Umbilical cord (tissue), 1 donor: ENCODE measurements at regions not wholly inside any gene's neighbourhood (a gene's known extent, or its start where the extent isn't known, plus 50 kb on each side); places are given as distances from the start of the nearest gene placed in this dataset.

Experiments used
- DNase-seq: peaks from one replicate; pipeline ENCODE4 v3.0.0-alpha.2; 2015; ENCODE audit warnings: low spot score

DNA sequence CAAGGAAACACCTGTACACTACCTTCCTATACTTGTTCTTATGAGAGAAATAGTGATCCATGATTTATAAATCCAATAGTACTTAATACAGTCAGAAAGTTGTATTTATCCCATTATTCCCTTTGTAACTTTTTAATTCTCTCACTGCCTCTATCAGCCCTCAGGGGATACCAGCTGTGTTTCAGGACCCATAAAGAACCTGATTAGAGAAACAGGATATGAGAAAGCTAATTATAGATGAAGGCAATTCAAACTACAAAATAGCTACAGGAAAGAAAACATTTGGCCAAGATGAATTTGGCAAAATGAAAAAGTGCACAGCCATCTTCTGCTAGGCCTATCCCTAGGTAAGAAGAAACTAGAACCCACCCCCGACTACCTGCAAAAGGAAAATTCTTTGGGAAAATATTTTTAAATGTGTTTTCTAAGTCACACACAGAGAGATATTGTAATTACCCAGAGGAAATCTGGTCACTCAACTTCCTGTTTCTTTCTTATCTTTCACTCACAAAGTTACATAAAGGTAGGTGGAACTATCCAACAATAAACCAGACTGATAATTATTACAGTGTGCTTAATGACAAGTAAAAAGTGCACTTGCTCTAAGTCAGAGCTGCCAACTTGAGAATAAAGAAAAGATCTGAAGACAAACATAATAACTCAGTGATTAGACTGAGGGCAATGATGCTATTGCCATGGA, 836.5 kb upstream of the HTR2C start:
- no peak for DNase-seq

DNA sequence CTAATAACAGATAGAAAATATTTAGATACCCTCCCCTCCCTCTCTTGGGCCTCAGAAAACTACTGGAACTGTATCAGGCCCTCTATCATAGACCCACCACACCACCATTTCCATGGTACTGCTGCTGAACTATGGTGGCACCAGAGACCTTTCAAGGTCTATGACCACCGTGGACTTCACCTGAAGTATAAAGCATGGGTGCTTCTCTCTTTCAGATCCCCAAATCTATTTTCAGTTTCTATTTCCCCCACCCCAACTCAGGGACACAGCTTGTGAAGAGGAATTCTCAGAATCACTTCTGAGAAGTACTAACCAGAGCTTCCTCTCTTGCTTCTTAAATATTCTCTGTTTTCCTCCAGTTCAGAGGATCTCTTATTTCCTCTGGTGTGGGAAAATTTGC, 840.8 kb upstream of the HTR2C start:
- no peak for DNase-seq

DNA sequence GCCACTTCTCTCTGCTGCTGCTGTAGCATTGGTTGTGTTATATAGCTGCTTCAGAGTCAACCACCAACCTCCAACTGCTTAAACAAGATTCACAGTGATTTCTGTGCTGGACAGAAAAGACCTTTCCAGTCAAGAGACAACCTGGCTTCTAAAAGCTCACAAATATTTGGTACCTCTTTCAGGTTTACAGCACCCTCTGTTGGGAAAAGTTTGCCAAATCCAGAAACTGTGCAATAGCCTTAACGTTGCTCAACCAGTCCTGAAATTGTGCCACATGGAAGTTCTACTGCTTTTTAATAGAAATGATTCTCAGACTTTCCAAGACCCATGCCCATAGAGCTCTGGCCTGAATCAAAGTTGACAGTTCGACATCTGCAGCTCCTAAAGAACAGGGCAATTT, 842.1 kb upstream of the HTR2C start:
- peak; percentile 1 for DNase-seq

DNA sequence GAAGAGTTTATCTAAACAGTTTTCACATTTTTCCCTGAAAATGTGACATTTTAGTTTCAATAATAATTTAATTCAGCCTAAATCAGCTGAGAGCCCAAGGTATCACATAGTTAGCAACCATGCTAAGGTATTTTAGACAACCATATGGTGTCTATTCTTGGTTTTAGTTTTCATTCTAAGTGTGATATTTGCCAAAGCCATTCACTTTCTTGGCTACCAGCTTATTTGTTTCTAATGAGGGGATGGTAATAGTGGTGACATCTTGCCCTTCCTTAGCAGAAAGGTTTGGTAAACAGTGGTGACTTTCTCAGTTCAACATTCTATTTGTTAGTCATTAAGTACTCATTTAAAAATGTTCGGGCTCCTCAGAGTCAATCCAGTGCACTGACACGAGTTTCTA, 854.9 kb upstream of the HTR2C start:
- DNase-seq = no peak

DNA sequence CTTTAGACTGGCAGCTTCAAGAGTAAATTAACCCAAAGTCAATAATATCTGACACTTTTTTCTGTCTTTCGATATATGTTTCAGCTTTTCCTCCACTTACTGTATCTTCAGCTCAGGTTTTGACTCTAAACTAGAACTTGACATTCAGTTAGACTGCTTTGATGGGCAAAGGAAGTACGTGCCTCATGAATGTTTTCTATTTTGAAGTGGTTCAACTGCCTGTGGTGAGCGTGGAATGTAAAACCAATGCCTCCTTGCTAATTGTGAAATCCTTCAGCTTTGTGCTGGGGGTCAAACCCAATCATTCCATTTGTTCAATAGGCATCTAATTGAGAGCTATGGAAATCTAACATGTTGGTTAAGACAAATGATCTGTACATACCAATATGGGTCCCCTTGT, 857.0 kb upstream of the HTR2C start:
- no peak for DNase-seq

DNA sequence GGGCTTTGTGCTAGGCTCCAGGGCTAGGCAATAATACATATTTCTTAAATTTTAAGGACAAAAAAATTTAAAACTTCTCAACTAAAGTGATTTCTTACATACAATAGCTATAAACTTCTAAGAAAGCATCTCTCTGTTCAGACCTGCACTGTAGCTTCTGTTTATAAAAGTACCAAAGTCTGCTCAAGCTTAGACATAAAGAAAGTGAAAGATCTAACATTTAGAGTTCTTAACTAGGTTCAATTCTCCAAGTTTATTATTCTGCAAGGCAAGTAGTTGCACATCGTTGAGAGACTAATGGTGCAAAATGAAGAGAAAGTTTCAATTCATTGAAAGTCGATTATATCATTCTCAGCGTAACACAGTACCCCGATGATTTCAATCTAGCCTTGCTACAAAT, 857.4 kb upstream of the HTR2C start:
- DNase-seq = no peak

DNA sequence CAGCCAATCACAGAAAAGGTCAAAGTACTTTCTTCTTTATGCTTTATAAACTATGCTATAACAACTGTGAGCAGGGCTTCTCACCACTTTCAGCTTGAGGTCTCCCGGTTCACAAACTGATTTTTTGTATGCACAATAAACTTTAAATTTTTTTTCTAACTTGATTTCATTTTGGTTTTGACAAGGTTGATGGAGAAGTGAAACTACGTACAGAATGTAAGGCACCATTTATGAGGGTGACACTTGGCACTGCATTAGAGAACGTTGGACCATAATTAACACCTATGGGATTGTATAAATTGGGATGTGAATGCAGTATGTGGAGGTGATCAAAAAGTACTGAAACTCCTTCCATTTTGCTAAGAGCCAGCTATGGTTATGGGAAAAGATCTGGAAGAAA, 857.9 kb upstream of the HTR2C start:
- no peak for DNase-seq

DNA sequence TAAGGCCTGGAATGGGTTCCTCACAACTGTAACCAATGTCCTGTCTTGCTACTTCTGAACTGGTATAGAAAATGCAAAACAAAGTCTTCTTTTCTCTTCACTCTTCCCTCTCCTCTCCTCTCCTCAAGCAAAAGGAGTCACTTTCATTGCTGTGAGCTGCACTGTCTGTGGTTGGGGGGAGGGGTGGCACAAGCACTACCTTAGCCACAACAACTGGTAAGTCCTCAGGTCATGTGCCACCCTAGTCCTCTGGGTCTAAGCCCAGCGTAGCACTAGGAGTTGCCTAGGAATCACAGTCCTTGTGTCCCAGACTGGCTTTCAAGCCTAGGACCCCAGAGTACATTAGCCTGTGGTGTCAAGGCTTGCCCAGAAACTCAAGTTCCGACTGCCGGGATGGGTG, 859.3 kb upstream of the AMOT start:
- DNase-seq = no peak

DNA sequence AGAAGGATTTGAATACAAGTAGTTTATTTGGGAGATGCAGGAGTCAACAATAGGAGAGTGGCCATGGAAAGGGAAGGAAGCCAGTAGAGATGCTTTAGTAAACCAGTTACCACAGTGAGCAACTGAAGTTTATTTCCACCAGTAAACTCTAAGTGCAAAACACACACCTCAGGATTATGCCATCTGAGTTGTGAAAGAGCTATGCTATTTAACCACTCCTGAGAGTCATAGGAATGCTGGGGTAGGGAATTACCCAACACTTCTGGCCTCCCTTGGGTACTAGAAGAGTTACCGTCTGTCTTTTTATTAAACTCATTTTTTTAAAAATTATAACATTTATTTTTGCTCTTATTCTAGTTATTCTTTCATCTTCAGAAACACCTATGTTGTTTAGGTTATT, 834.6 kb upstream of the AMOT start:
- no peak for DNase-seq

DNA sequence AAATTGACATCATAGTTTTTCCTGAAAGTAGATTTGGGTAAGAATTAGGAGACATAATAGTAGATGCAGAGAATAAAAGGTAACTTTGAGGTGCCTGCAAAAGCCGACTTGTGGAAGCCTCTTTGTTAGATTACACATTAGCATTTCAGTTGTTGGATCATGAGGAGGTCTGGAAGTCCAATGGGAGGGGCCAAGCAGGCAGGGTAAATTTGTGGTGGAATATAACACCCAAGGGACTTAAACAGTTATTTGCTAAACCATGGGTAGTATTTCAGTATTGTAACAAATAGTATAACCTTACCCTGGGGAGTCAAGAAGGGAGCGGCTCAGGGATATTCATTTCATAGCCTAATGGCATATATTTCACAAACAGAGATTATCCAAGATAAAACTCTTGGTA, 810.7 kb upstream of the AMOT start:
- DNase-seq = no peak

DNA sequence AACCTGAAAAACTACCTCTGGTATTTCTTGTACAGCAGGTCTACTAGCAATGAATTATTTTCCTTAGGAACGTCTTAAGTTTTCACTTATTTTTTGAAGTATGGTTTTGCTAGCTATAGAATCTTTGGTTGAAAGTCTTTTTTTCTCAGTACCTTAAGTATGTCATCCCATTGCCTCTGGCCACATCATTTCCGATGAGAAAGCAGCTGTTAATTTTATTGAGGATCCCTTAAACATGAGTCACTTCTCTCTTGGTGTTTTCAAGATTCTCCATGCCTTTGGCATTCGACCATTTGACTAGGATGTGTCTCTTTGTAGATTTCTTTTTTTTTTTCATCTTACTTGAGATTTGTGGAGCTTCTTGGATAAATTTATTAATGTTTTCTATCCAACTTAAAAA, 803.8 kb upstream of the AMOT start:
- DNase-seq = no peak

DNA sequence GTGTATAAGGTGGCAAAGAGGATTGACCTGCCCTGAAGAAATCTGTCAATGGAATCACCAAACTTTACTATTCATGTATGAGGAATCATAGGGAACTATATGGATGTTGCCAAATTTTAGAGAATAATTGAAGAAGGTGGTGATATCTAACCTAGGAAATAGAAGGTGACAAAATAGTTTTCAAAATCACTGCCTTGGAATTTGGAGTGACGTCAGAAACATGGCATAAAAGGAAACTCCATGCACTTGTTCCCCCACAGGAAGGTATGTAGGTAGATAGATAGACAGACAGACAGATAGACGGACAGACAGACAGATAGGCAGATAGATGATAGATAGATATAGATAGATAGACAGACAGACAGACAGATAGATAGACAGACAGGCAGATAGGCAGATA, 793.9 kb upstream of the AMOT start:
- DNase-seq = no peak

DNA sequence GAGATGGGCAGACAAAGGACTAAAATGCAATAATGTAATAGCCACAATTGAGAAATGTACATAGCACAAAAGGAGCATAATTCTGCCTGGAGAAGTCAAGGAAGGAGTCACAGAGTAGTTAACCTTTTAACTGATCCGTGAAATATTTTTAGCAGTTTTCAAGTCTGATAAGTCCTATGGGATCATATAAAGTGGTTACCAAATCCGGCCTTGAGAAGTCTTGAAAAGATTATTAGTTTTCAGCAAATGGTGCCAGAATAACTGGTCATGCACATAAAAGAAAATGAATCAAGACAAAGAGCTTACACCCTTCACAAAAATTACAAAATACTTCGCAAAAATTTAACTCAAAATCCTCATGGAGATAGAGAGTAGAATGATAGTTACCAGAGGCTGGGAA, 788.7 kb upstream of the AMOT start:
- no peak for DNase-seq

DNA sequence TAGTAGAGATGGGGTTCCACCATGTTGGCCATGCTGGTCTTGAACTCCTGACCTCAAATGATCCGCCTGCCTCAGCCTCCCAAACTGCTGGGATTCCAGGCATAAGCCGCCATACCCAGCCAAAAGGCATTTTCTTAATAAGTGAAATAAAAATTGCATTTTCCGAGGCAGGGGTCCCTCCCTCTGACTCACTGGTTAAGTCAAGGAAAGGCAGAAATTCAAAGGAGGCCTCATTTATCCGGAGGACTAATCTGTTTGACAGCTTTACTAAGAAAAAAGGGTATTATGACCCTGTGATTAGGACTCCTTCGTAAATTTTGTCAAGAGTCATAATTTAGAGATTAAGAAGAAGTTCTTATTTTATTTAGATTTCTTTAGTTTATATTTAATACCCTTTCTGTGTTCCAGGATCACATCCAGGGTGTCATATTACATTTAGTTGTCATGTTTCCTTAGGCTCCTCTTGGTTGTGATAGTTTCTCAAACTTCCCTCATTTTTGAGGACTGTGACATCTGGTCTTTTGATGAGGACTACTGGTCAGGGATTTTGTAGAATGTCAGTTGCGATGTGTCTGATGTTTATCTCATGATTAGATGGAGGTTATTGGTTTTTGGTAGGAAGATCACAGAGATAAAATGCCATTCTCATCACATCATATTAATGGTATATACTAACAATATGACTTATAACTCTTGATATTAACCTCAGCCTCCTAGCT, 753.7 kb upstream of the AMOT start:
- DNase-seq = no peak

DNA sequence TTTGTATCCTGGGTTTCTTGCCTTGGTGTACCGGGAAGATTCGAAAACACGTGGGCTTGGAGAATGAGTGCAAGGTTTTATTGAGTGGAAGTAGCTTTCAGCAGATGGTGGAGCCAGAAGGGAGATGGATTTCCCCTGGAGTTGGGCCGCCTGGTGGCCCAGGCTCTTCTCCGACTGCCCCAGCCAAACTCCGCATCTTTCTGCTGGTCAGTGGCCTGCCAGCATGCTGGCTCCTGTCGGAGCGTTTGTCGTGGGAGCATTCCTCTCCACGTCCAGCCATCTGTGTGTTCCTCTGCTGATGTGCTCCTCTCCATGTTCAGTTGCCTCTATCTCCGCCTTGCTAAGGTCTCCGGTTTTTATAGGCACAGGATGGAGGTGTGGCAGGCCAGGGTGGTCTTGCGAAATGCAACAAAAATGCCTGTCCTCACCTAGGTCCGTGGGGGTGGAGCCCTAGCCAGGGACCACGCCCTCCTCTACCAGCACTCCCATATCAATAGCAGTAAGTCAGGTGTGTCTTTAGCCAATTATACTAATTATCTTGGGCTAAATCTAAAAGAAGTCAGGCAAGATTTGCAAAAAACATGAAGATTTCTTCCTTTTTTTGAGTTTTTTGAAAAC, 745.8 kb upstream of the AMOT start:
- no peak for DNase-seq

DNA sequence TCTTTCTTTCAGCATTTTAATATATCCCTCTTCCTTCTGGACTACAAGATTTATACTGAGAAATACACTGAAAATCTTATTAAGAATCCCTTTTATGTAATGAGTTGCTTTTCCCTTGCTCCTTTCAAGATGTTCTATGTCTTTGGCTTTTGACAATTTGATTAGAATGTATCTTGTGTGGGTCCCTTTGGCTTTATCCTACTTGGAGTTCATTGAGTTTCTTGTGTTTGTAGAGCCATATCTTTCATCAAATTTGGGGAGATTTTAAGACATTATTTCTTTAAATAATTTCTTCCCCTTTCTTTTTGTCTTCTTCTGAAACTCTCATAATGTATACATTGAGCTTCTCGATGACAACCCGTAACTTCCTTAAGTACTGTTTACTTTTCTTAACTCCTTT, 739.9 kb upstream of the AMOT start:
- no peak for DNase-seq

DNA sequence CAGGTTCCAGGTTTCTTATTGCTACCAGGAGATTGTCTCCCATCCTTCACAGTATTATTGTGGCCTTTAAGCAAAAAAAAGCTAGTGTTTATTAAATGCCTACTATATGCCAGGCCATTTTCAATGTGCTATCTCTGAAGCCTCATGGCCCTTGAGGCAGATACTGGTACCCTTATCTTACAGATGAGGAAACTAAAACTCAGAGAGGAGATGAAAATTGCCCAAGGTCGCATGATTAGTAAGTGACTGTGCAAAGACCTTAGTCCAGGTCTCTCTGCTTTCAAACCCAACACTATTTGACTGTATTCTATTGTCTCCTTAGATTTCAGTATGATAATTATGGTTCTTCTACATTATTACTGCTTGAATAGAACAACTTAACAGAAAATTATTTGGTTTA, 717.9 kb upstream of the AMOT start:
- no peak for DNase-seq

DNA sequence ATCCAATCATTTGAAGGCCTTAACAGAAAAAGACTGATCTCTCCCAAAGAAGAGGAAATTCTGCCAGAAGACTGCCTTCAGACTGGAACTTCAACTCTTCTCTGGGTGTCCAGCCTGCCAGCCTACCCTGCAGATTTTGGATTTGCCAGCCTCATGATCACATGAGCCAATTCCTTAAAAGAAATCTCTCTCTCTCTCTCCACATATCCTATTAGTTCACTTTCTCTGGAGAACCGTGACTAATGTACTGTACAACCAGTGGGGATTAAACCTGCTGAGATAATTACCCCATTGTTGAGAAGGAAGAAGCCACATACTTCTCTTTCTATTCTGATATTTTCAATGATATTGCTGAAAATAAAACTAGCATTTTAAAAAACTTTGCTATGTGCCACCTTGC, 711.3 kb upstream of the AMOT start:
- DNase-seq = no peak

DNA sequence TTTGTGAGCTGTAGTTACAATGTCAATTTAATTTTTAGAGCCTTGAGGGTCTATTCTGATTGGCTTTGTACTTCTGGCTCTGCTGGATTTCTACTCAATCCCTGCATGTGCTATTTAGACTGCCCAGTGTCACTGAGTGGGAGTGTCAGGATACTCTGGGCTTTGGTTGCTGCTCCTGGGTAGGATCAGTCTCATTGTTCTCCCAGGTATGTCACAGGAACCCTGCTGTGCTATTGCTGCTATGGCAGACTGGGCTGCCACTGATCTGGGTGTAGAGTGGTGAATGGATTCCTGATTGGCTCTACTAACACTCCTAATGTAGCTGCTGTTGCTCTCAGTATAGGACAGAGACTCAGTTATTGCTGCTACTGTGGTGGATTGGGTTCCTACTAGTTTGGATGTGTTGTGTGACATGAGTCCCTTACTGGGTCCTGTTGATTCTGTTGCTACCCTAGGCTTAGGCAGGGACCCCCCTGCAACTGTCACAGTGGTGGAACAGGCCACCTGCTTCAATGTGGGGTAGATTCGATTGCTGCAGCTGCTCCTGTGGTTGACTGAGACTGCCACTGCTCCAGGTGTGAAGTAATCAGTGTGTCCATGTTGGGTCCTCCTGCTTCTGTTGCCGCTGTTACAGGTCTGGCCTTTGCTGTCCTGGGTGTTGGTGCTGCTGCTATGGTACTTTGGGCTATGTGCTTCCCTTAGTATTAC, 707.8 kb upstream of the AMOT start:
- no peak for DNase-seq

DNA sequence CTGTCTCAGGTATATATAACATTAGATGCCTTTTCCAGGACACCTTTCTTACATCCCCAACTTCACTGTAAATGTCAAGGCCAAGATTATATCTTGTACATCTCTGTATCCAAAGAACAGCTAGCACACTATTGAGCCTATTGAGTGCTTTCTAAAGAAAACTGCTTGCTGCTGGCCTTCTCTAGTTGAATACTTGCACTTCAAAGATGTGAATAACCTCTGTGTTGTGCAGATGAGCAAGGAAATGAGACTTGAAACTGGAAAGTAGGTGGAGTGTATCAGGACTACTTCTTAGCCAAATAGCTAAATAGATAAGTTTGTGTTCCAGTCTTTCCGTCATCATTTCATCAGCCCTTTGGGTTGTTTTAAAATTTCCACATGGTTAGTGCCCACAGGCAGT, 704.4 kb upstream of the AMOT start:
- no peak for DNase-seq

DNA sequence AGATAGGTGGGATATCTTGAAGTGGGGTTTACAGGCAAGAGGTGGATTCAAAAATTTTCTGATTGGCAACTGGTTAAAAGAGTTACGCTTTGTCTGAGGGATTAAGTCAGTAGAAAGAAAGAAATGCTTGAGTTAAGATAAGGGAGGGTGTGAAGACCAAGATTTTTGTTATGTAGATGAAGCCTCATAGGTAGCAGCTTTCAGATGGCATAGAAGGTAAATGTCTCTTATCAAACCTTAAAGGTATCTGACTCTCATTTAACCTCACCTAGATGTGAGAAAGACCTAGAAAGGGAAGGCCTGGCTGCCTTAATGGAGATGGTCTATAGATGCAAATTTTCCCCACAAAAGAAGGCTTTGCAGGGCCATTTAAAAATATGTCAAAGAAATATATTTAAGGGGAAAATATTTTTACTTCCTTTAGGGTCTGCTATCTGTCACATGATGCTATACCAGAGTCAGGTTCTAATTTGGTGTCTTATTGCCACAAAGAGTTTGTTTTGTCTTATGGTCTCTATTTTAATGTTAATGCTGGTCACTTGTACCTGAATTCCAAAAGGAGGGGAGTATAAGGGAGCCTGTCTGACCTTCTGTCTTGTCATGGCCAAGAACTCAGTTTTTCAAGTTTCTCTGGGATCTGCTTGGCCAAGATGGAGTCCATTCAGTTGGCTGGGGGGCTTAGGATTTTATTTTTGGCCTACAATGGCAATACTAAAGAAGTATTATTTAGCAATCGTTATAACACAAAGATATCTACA, 699.1 kb upstream of the AMOT start:
- DNase-seq = no peak

DNA sequence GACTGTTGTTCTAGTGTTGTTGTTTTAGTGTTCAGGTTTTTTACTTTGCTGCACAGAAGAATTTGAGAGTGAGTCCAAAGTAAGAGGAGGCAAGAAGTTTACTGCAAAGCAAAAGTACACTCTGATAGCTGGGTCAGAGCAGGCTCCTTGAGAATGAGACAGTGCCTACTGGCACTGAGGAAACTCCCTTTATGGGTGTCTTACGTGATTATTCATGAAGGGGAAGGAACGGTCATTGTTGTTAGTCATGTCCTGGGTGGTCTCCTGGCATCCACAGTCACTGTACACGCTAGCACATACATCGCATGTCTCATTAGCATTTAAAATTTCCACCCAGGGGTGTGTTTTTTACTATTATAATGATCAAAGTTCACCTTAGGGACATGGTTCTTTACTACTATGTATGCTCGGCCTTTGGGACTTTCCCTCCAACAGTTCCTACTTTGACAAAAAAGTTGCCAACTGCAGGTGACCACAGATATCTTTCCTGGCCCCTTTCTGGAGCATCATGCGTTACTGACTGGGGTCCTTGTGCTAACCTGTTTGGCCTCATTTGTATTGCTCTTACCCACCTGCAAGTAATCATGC, 688.9 kb upstream of the AMOT start:
- DNase-seq = no peak
